OCI-LY3 (cell line): ENCODE measurements at regions not wholly inside any gene's neighbourhood (a gene's known extent, or its start where the extent isn't known, plus 50 kb on each side); places are given as distances from the start of the nearest gene placed in this dataset.
"Not testable (repeated sequence)": the region's sequence is repeated elsewhere in the genome, so short reads cannot be mapped to it uniquely, and the experiment has no call there.

ENCODE experiments used
- EZH2phosphoT487 ChIP-seq: fragments of 200-600 bp; shearing (Covaris generic); IDR thresholded peaks from 2 replicates; pipeline ENCODE4 v1.6.1; 2018; ENCODE audit warnings: antibody characterized with exemption, mixed run types, low read depth
- TF ChIP-seq, protein P1 (sequence below): fragments of 200-600, 300-600 bp; sonication (generic); IDR thresholded peaks from 2 replicates; pipeline ENCODE4 v1.5.1; 2014; ENCODE audit warnings: antibody characterized with exemption, low read length, low read depth

- TF ChIP-seq, protein P1, sequence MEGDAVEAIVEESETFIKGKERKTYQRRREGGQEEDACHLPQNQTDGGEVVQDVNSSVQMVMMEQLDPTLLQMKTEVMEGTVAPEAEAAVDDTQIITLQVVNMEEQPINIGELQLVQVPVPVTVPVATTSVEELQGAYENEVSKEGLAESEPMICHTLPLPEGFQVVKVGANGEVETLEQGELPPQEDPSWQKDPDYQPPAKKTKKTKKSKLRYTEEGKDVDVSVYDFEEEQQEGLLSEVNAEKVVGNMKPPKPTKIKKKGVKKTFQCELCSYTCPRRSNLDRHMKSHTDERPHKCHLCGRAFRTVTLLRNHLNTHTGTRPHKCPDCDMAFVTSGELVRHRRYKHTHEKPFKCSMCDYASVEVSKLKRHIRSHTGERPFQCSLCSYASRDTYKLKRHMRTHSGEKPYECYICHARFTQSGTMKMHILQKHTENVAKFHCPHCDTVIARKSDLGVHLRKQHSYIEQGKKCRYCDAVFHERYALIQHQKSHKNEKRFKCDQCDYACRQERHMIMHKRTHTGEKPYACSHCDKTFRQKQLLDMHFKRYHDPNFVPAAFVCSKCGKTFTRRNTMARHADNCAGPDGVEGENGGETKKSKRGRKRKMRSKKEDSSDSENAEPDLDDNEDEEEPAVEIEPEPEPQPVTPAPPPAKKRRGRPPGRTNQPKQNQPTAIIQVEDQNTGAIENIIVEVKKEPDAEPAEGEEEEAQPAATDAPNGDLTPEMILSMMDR = not testable (repeated sequence)
- not testable (repeated sequence) for TF ChIP-seq EZH2phosphoT487
Observed at GRCh38 chr11:71707083-71707482, 124.4 kb upstream of the KRTAP5-11 start.
